SK-N-SH (cell line): ENCODE measurements at regions not wholly inside any gene's neighbourhood (a gene's known extent, or its start where the extent isn't known, plus 50 kb on each side); places are given as distances from the start of the nearest gene placed in this dataset.

Source experiments
- CTCF ChIA-PET: fragments of 300-600, 350-600 bp; formaldehyde crosslinking; extraction: SDS; loops from one replicate; lab custom pipeline; 2021; lab: Yijun Ruan, JAX
- POLR2A ChIA-PET: fragments of 350-600 bp; sonication (Branson Sonifier 250); formaldehyde crosslinking; extraction: SDS; loops from one replicate; lab custom pipeline; 2020; ENCODE audit warnings: antibody characterized with exemption, inconsistent platforms; lab: Yijun Ruan, JAX
- DNase-seq: peaks from one replicate; pipeline ENCODE4 v3.0.0; 2012
- H2AFZ ChIP-seq: fragments of 200-600 bp; sonication (generic); 2 replicates; pipeline ENCODE4 v1.8.1; 2016; ENCODE audit warnings: antibody characterized with exemption, mild to moderate bottlenecking, low read depth
- H3F3A ChIP-seq: fragments of 200-600 bp; sonication (generic); replicated peaks from 2 replicates; pipeline ENCODE3; 2016; ENCODE audit warnings: antibody characterized with exemption, mild to moderate bottlenecking; ENCODE audit not compliant: insufficient read depth
- H3K27ac ChIP-seq, 2 experiments: fragments of 200-500 bp in 1 of 2; fragments of 200-600 bp in 1 of 2; sonication (Bioruptor generic) in 1 of 2; sonication (generic), shearing (Covaris generic) in 1 of 2; 2 replicates each; pipeline versions ENCODE4 v1.5.1 to v1.6.1; 2014 to 2016; ENCODE audit warnings: low read depth in 2 of 2, inconsistent platforms in 1 of 2, low read length in 1 of 2, mild to moderate bottlenecking in 1 of 2, mixed read lengths in 1 of 2
- H3K27me3 ChIP-seq: fragments of 200-600 bp; sonication (generic), shearing (Covaris generic); 2 replicates; pipeline ENCODE4 v1.6.1; 2016; ENCODE audit warnings: mixed run types; ENCODE audit not compliant: insufficient read depth
- H3K36me3 ChIP-seq, 2 experiments: fragments of 200-500 bp in 1 of 2; fragments of 200-600 bp in 1 of 2; sonication (Bioruptor generic) in 1 of 2; sonication (generic) in 1 of 2; replicated peaks in 1 of 2; 2 replicates each; pipeline versions ENCODE3 to v1.5.1; 2014 to 2016; ENCODE audit warnings: low read length in 1 of 2, mild to moderate bottlenecking in 1 of 2; ENCODE audit not compliant: insufficient read depth in 2 of 2, control insufficient read depth in 1 of 2
- H3K4me1 ChIP-seq, 2 experiments: fragments of 200-500 bp in 1 of 2; fragments of 200-600 bp in 1 of 2; sonication (Bioruptor generic) in 1 of 2; sonication (generic), shearing (Covaris generic) in 1 of 2; 2 replicates each; pipeline versions ENCODE4 v1.5.1 to v1.6.1; 2014 to 2016; ENCODE audit warnings: low read depth in 1 of 2, low read length in 1 of 2, mixed run types in 1 of 2; ENCODE audit not compliant: insufficient read depth in 2 of 2, control insufficient read depth in 1 of 2
- H3K4me2 ChIP-seq: fragments of 200-600 bp; sonication (generic), shearing (Covaris generic); 2 replicates; pipeline ENCODE4 v1.6.1; 2017; ENCODE audit warnings: mixed run types
- H3K4me3 ChIP-seq, 2 experiments: fragments of 200-500 bp in 1 of 2; fragments of 200-600 bp in 1 of 2; sonication (Bioruptor generic) in 1 of 2; sonication (generic), shearing (Covaris generic) in 1 of 2; 2 replicates each; pipeline versions ENCODE4 v1.5.1 to v1.8.1; 2014 to 2016; ENCODE audit warnings: low read depth in 2 of 2, inconsistent platforms in 1 of 2, low read length in 1 of 2, mild to moderate bottlenecking in 1 of 2, mixed read lengths in 1 of 2, moderate library complexity in 1 of 2
- H3K79me2 ChIP-seq: fragments of 200-600 bp; sonication (generic); 2 replicates; pipeline ENCODE4 v1.8.1; 2017; ENCODE audit warnings: mild to moderate bottlenecking; ENCODE audit not compliant: insufficient read depth
- H3K9ac ChIP-seq: fragments of 200-600 bp; sonication (generic); 2 replicates; pipeline ENCODE4 v1.6.1; 2017; ENCODE audit warnings: mixed run types
- H3K9me2 ChIP-seq: fragments of 200-600 bp; sonication (generic); 2 replicates; pipeline ENCODE4 v1.6.1; 2017; ENCODE audit warnings: mixed run types
- H3K9me3 ChIP-seq: fragments of 200-600 bp; sonication (generic); 2 replicates; pipeline ENCODE4 v1.6.1; 2017; ENCODE audit warnings: mixed run types, mild to moderate bottlenecking, moderate library complexity
- H4K20me1 ChIP-seq: fragments of 200-600 bp; sonication (generic); 2 replicates; pipeline ENCODE4 v1.6.1; 2017; ENCODE audit warnings: mild to moderate bottlenecking, mixed run types; ENCODE audit not compliant: insufficient read depth
- ELF1 ChIP-seq: IDR thresholded peaks from 2 replicates; pipeline ENCODE4 v1.4.0; 2012
- EP300 ChIP-seq, 2 experiments: IDR thresholded peaks; 2 replicates each; pipeline versions ENCODE4 v1.4.0 to v1.6.1; 2012; ENCODE audit warnings: borderline replicate concordance in 1 of 2, low read depth in 1 of 2, low read length in 1 of 2
- EZH2phosphoT487 ChIP-seq: fragments of 200-600 bp; sonication (generic); IDR thresholded peaks from 2 replicates; pipeline ENCODE4 v1.6.1; 2017; ENCODE audit warnings: low read depth, mixed run types, mild to moderate bottlenecking, antibody characterized with exemption, moderate library complexity, borderline replicate concordance
- FOXJ3 ChIP-seq: sonication (generic); formaldehyde crosslinking; IDR thresholded peaks from 2 replicates; pipeline ENCODE4 v1.5.1; 2020; ENCODE audit warnings: mild to moderate bottlenecking, missing genetic modification reagents
- FOXM1 ChIP-seq: IDR thresholded peaks from 2 replicates; pipeline ENCODE4 v1.4.0; 2012; ENCODE audit warnings: low read depth, mild to moderate bottlenecking
- GATA2 ChIP-seq: sonication (generic); formaldehyde crosslinking; IDR thresholded peaks from 2 replicates; pipeline ENCODE4 v1.5.0; 2020; ENCODE audit warnings: mild to moderate bottlenecking, missing genetic modification reagents
- IRF3 ChIP-seq: fragments of 150-350 bp; IDR thresholded peaks from 2 replicates; pipeline ENCODE4 v1.6.1; 2016; ENCODE audit warnings: mild to moderate bottlenecking, low read depth, low read length
- JUND ChIP-seq: IDR thresholded peaks from 2 replicates; pipeline ENCODE4 v1.4.0; 2012
- MAX ChIP-seq: IDR thresholded peaks from 2 replicates; pipeline ENCODE4 v1.4.0; 2012; ENCODE audit warnings: low read depth
- NFIC ChIP-seq: IDR thresholded peaks from 2 replicates; pipeline ENCODE4 v1.4.0; 2012; ENCODE audit warnings: borderline replicate concordance
- RFX5 ChIP-seq: IDR thresholded peaks from 2 replicates; pipeline ENCODE4 v1.6.1; 2012; ENCODE audit warnings: mild to moderate bottlenecking, improper control_type of control experiment, low read length
- RXRA ChIP-seq: IDR thresholded peaks from 2 replicates; pipeline ENCODE4 v1.4.0; 2012; ENCODE audit warnings: low read depth, mild to moderate bottlenecking, borderline replicate concordance
- SIN3A ChIP-seq: IDR thresholded peaks from 2 replicates; pipeline ENCODE4 v1.6.1; 2012; ENCODE audit warnings: low read depth, mild to moderate bottlenecking, low read length, moderate library complexity, borderline replicate concordance
- SMC3 ChIP-seq: IDR thresholded peaks from 2 replicates; pipeline ENCODE4 v1.6.1; 2012; ENCODE audit warnings: low read depth, low read length, improper control_type of control experiment
- TAF1 ChIP-seq: IDR thresholded peaks from 2 replicates; pipeline ENCODE4 v1.6.1; 2012; ENCODE audit warnings: low read depth, mild to moderate bottlenecking, low read length, moderate library complexity, borderline replicate concordance
- TCF12 ChIP-seq: IDR thresholded peaks from 2 replicates; pipeline ENCODE4 v1.4.0; 2012
- USF2 ChIP-seq: fragments of 150-350 bp; IDR thresholded peaks from 2 replicates; pipeline ENCODE4 v1.6.1; 2017; ENCODE audit warnings: antibody characterized with exemption, low read length, low read depth, borderline replicate concordance
- YY1 ChIP-seq: IDR thresholded peaks from 2 replicates; pipeline ENCODE4 v1.4.0; 2012; ENCODE audit warnings: low read depth, mild to moderate bottlenecking
- ZBTB33 ChIP-seq: IDR thresholded peaks from 2 replicates; pipeline ENCODE4 v1.4.0; 2012; ENCODE audit warnings: low read depth, borderline replicate concordance
- WGBS: methylation state at CpG from one replicate; pipeline ENCODE4 v1.1.6; 2017; ENCODE audit warnings: low lambda C conversion rate; 5-methylcytosine and 5-hydroxymethylcytosine counted together

- Histone ChIP-seq H3K36me3 (no peaks in the 10 kb centered on the region), H3K27ac (no peak overlapping the region), H3K4me3 (no peak overlapping the region), H4K20me1 (no peaks in the 10 kb centered on the region), H3K4me1 (peaks cover 0 to 11% of the 10 kb centered on the region in 2 experiments; a peak in 1 of 4 replicates), H3K27me3 (no peaks in the 10 kb centered on the region), H3K9me3 (no peaks in the 10 kb centered on the region), H2AFZ (no peak overlapping the region), H3K9ac (no peak overlapping the region), H3F3A (no peaks in the 10 kb centered on the region), H3K79me2 (no peaks in the 10 kb centered on the region), H3K4me2 (no peak overlapping the region), H3K9me2 (no peaks in the 10 kb centered on the region)
- no peak for TF ChIP-seq NFIC
- no peak for TF ChIP-seq GATA2 (CRISPR knock-in tag)
- no peak for TF ChIP-seq FOXJ3 (CRISPR knock-in tag)
- no peak for TF ChIP-seq RXRA
- TF ChIP-seq JUND, result no peak
- TF ChIP-seq IRF3, result no peak
- TF ChIP-seq YY1, result no peak
- no peak for TF ChIP-seq EZH2phosphoT487
- TF ChIP-seq MAX, result no peak
- TF ChIP-seq ELF1, result no peak
- TF ChIP-seq SMC3, result no peak
- CTCF ChIA-PET, result no interaction called here
- WGBS, result 45% methylated on average over 4 of the region's 4 CpGs
- POLR2A ChIA-PET, result no interaction called here
- DNase-seq, result no peak
Measured at GRCh38 chr2:30331038-30331437, 99.7 kb downstream of the LBH start.

GRCh38 chr2:30331869-30332268, 100.5 kb downstream of the LBH start:
- Histone ChIP-seq H3K27ac (no peak overlapping the region), H3K9me3 (no peaks in the 10 kb centered on the region), H3K4me2 (no peak overlapping the region), H3K4me3 (no peak overlapping the region), H3K9ac (no peak overlapping the region), H3K79me2 (no peaks in the 10 kb centered on the region), H3K36me3 (no peaks in the 10 kb centered on the region), H3K4me1 (peaks cover 0 to 11% of the 10 kb centered on the region in 2 experiments; a peak in 1 of 4 replicates), H4K20me1 (no peaks in the 10 kb centered on the region), H3K9me2 (no peaks in the 10 kb centered on the region), H3K27me3 (no peaks in the 10 kb centered on the region), H2AFZ (no peak overlapping the region), H3F3A (no peaks in the 10 kb centered on the region)
- ChIA-PET CTCF (no interaction called here), POLR2A (no interaction called here)
- 73% methylated on average over 7 of the region's 7 CpGs for WGBS
- DNase-seq, result no peak
- TF ChIP-seq FOXJ3 (CRISPR knock-in tag) (no peak), ELF1 (no peak), SMC3 (no peak), SIN3A (no peak), EP300 (IDR thresholded peaks at IDR 0.05; ENCODE audit: borderline replicate concordance in 1 of 2, low read depth in 1 of 2, low read length in 1 of 2) (no peak), USF2 (no peak), TCF12 (no peak), IRF3 (no peak), ZBTB33 (no peak), FOXM1 (no peak), TAF1 (no peak), RFX5 (no peak)
- TF ChIP-seq, all 33 proteins: peak for 0
